ENCODE measurements at regions not wholly inside any gene's neighbourhood (a gene's known extent, or its start where the extent isn't known, plus 50 kb on each side); places are given as distances from the start of the nearest gene placed in this dataset.
A peak's percentile ranks its signal among the peaks of the same experiment; 100 is the strongest.
"Not testable (repeated sequence)": the region's sequence is repeated elsewhere in the genome, so short reads cannot be mapped to it uniquely, and the experiment has no call there.

- Histone ChIP-seq H3K4me1 (ENCODE audit: control insufficient read depth in 1 of 2, insufficient read depth in 2 of 2, low read length in 2 of 2) (peaks cover 0 to 7% of the 10 kb centered on the region in 2 donors), H3K4me3 (replicated peaks in 1 of 3; ENCODE audit: low read depth in 2 of 3, low read length in 3 of 3) (no peak overlapping the region), H2AFZ (ENCODE audit: insufficient read depth, low read depth, low read length, poor library complexity, severe bottlenecking) (peak overlapping the region; percentile 64), H3K9ac (ENCODE audit: insufficient read depth, low read length, poor library complexity, severe bottlenecking) (no peak overlapping the region), H3K4me2 (replicated peaks; ENCODE audit: extremely low read depth, low read length, poor library complexity, severe bottlenecking) (no peak overlapping the region), H3K27me3 (ENCODE audit: control insufficient read depth in 2 of 2, insufficient read depth in 2 of 2, low read length in 2 of 2) (no peaks in the 10 kb centered on the region), H3K9me3 (replicated peaks in 1 of 2; ENCODE audit: control insufficient read depth in 1 of 2, insufficient read depth in 1 of 2, low read length in 2 of 2) (no peaks in the 10 kb centered on the region), H3K36me3 (replicated peaks in 1 of 2; ENCODE audit: control insufficient read depth in 1 of 2, insufficient read depth in 2 of 2, low read length in 2 of 2) (no peaks in the 10 kb centered on the region), H4K20me1 (ENCODE audit: insufficient read depth, low read length) (no peaks in the 10 kb centered on the region), H3K27ac (ENCODE audit: low read depth in 1 of 2, low read length in 2 of 2) (no peak overlapping the region), H3K79me2 (ENCODE audit: insufficient read depth, low read length) (no peaks in the 10 kb centered on the region)
- DNase-seq = no peak
- peaks cover 0 to 2% (median 0%) of the 10 kb centered on the region in 7 donors for H3K9me3 Mint-ChIP-seq
- no peak overlapping the region for H3K27ac Mint-ChIP-seq
- H3K27me3 Mint-ChIP-seq (ENCODE audit: low read depth in 3 of 3) = peaks cover 0 to 3% (median 1%) of the 10 kb centered on the region in 3 donors
- no peaks in the 10 kb centered on the region for H3K4me1 Mint-ChIP-seq
- WGBS (ENCODE audit: insufficient coverage) = 32% methylated on average over 6 of the region's 6 CpGs
- intact Hi-C loops (cut with micrococcal nuclease) = no loop called here
- H3K4me3 Mint-ChIP-seq = no peak overlapping the region
- no peaks in the 10 kb centered on the region for H3K36me3 Mint-ChIP-seq
- TF ChIP-seq CTCF (IDR thresholded peaks at IDR 0.05) = no peak
These were observed 105.4 kb upstream of the TLK1 start for GRCh38 chr2:171266102-171266501.

GRCh38 chr2:171261529-171261928, 100.8 kb upstream of the TLK1 start:
- not testable (repeated sequence) for H2AFZ ChIP-seq (ENCODE audit: insufficient read depth, low read depth, low read length, poor library complexity, severe bottlenecking); H3K9me3 ChIP-seq (replicated peaks in 1 of 2; ENCODE audit: control insufficient read depth in 1 of 2, insufficient read depth in 1 of 2, low read length in 2 of 2); H3K27me3 ChIP-seq (ENCODE audit: control insufficient read depth in 2 of 2, insufficient read depth in 2 of 2, low read length in 2 of 2); H4K20me1 ChIP-seq (ENCODE audit: insufficient read depth, low read length); H3K79me2 ChIP-seq (ENCODE audit: insufficient read depth, low read length); H3K9ac ChIP-seq (ENCODE audit: insufficient read depth, low read length, poor library complexity, severe bottlenecking); H3K27me3 Mint-ChIP-seq (ENCODE audit: low read depth in 3 of 3); H3K4me3 ChIP-seq (replicated peaks in 1 of 3; ENCODE audit: low read depth in 2 of 3, low read length in 3 of 3); H3K27ac ChIP-seq (ENCODE audit: low read depth in 1 of 2, low read length in 2 of 2); H3K27ac Mint-ChIP-seq; H3K36me3 Mint-ChIP-seq; H3K4me2 ChIP-seq (replicated peaks; ENCODE audit: extremely low read depth, low read length, poor library complexity, severe bottlenecking); DNase-seq; H3K36me3 ChIP-seq (replicated peaks in 1 of 2; ENCODE audit: control insufficient read depth in 1 of 2, insufficient read depth in 2 of 2, low read length in 2 of 2); H3K9me3 Mint-ChIP-seq; H3K4me3 Mint-ChIP-seq
- H3K4me1 Mint-ChIP-seq = peaks cover 16% of the 10 kb centered on the region
- intact Hi-C loops (cut with micrococcal nuclease) = loop anchor here in 1 of 2 donors (5.0 kb wide), 1 partner anchor 161 kb away; no protein-coding TSS in a partner anchor
- WGBS (ENCODE audit: insufficient coverage) = 100% methylated on average over 2 of the region's 2 CpGs
- H3K4me1 ChIP-seq (ENCODE audit: control insufficient read depth in 1 of 2, insufficient read depth in 2 of 2, low read length in 2 of 2) = peaks cover 9 to 22% of the 10 kb centered on the region in 2 donors

Data from CD14-positive monocyte (primary cell).